HPDE6-E6E7 (cell line): ENCODE measurements at regions not wholly inside any gene's neighbourhood (a gene's known extent, or its start where the extent isn't known, plus 50 kb on each side); places are given as distances from the start of the nearest gene placed in this dataset.

Source experiments
- DNase-seq: peaks from one replicate; pipeline ENCODE4 v3.0.0; 2011; ENCODE audit warnings: missing footprints; ENCODE audit errors: extremely low spot score

GRCh38 chrX:10390187-10390586, 230.2 kb downstream of the MID1 start:
- no peak for DNase-seq

GRCh38 chrX:10393241-10393640, 227.1 kb downstream of the MID1 start:
- DNase-seq: no peak

- no peak for DNase-seq
These were observed 226.5 kb downstream of the MID1 start for GRCh38 chrX:10393899-10394298.

GRCh38 chrX:10395179-10395578, 225.2 kb downstream of the MID1 start:
- no peak for DNase-seq
